HL-60/S4 treated with phorbol 12-myristate 13-acetate at 8.2 ng/mL for 4 days and 3 days (cell line): ENCODE measurements at regions not wholly inside any gene's neighbourhood (a gene's known extent, or its start where the extent isn't known, plus 50 kb on each side); places are given as distances from the start of the nearest gene placed in this dataset.
"Not testable (repeated sequence)": the region's sequence is repeated elsewhere in the genome, so short reads cannot be mapped to it uniquely, and the experiment has no call there.

Source experiments
- in situ Hi-C: fragments of 300-500 bp; cut with MboI; formaldehyde crosslinking; loops from 2 replicates; pipeline ENCODE4 v1.15.0; 2022; ENCODE audit warnings: low sequenced_read_pairs

DNA sequence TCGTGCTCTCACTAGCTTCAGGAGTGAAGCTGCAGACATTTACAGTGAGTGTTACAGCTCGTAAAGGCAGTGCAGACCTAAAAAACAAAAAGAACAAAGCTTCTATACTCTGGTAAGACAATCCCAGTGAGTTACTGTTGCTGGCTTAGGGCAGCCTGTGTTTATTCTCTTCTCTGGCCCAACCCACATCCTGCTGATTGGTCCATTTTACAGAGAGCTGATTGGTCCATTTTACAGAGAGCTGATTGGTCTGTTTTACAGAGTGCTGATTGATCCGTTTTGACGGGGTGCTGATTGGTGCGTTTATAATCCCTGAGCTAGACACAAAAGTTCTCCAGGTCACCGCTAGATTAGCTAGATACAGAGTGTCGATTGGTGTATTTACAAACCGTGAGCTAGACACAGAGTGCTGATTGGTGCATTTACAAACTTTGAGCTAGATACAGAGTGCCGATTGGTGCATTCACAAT, 158.0 kb downstream of the KLRB1 start:
- in situ Hi-C loops = not testable (repeated sequence)

DNA sequence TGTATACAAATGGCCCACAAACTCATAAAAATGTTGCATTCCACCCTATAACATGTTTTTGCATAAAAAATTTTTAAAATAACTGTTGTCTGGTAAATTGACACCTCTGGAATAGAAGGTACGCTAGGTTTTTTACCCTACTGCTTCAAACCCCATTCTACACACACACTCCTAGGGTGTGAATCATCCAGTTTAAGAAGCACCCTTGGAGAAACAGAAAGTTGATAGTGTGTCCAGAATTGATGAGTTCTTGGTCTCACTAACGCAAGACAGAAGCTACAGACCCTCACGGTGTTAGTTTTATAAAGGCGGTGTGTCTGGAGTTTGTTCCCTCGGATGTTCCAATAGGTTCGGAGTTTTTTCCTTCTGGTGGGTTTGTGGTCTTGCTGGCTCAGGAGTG, 158.5 kb downstream of the KLRB1 start:
- in situ Hi-C loops = no loop called here

DNA sequence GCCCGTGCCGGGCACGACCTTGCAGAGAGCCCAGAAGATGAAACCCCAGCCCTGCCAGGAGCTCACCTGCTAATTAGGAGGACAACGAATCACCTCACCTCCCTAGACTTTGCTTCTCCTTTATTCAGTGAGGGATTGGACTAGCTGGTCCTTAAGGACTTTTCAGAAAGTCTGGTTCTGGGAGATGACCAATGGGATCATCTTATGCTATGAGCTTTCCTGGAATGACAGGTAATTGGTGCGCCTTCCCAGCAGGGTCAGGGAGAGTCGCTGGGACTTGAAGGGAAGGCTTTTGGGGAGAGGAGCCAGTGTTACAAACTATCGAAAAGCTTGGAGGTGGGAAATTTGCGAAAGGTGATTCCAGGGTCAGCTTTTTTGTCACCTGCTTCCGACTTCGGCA, 159.1 kb downstream of the KLRB1 start:
- in situ Hi-C loops = not testable (repeated sequence)

DNA sequence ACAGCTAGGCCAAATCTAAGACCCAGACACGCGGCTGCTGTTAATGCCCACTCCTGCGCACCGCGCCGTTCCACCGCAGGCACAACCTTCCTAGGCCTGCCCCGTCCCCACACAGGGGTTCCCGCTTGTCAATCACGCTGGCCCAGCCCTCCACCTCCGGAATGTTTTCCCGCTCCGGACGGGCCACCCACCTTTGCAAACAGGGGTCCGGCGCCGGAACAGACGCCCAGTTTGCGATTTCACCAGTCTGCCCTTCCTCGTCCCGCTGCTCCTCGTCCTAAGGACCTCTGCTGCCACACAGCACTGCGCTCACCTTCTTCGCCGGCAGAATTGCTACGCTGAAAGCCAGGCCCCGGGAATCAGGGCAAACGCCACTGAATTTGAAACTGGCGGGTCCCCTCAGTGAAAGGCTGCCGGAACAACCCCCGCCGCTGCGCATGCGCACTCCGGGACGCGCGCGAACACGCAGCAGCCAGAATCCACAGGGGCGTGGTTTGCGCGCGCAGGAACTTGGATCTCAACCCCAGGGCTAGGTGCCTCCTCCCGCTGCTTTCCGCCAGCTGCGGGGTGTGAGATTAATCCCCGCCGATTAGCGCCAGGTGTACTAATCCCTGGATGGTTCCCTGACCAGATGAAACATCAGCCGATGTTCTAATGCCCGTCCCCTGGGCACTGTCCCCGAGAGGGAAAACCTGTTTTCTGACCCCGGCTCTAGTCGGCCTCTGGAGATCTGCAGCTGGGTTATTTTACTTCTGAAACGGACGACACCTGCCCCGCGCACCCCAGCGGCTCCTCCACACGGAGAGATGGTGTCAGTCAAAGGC, 159.7 kb downstream of the KLRB1 start:
- in situ Hi-C loops = not testable (repeated sequence)

DNA sequence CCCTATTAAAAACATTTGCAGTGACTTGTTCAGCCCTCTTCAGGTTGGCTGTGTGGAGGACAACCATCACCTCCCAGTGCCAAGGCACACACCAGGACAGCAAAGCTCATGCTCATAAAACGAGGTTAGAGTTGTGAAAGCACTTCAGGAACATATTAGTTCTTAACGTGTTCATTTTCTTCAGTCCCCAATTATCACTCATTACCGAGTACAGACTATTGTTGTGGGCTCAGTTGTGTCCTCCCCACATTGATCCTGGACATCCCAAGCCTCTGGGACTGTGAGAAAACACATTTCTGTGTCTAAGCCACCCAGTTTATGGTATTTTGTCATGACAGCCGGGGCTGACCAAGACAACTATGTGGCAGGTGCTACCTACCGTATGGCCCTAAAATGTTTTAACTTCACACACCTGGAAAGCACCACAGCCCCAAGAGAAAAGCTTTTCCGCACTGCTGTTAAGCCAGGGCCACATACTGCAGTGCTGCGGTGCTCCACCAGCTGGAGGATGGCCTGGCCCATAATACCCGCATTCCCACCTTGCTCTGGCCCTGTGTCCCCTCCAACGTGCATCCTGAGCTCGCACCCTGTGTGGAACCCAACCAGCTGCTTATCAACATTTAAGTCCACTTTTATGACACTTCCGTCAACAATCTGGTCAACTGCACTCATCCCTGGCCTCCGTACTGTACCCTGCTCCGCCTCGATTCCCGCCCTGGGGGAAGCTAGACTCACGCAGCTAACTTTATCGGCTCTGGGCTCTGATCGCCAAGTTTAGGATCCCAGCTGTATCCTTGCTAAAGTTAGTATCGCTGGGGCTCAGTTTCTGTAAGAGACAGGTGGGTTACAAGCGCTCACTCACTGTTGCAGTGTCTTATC, 160.6 kb downstream of the KLRB1 start:
- in situ Hi-C loops = not testable (repeated sequence)

DNA sequence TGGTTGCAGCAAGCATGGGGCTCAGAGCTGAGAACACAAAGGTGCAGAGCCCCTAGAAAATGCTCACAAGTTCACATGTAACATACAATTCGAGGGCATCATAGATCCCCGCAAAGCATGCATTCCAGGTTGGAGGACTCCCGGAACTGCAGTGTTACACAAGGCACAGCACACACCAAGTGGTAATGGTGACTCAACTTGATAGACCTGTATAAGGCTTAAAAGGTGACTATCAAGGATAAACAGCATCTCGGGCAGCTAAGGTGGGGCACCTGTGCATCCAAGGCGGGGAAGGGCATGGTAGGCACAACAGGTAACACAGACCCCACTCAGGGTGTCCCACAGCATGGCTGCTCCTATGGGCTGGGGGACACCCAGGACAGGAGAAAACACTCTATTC, 167.3 kb downstream of the KLRB1 start:
- in situ Hi-C loops = not testable (repeated sequence)

DNA sequence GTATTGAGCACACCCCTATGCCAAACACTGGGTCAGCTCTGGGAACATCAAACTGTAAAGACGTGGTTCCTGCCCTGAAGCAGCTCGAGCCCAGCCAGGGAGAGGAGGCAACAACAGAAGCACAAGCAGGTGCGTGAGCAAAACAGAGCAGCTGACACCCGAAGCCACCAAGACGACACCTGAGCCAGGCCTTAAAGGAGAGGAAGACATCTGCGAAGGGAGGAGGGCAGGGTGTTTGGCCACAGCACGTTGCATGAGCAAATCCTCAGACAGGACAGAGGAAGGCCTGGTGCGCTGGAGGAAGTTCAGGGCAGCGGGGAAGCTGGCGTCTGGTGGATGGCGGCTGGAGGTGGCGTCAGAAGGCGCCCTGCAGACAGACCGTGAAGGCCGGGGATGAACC, 172.0 kb downstream of the KLRB1 start:
- in situ Hi-C loops = not testable (repeated sequence)

DNA sequence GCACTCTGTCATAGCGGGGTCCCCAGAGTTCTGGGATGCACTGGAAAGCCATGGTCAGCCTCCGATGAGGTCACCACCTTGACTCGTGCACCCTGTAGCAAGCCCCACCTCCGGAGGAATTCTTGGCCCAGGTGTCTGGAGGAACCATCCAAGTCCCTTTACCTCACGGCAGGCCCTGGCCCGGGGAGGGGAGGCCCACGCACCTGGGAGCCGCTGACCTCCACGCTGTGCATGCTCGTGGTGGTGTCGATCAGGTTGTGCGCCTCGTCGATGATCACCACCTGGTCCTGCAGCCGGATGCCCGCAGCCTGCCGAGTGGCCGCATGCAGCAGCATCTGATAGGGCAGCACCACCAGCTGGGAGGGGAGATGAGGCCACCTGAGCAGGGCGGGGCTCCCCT, 177.3 kb downstream of the KLRB1 start:
- in situ Hi-C loops = not testable (repeated sequence)

DNA sequence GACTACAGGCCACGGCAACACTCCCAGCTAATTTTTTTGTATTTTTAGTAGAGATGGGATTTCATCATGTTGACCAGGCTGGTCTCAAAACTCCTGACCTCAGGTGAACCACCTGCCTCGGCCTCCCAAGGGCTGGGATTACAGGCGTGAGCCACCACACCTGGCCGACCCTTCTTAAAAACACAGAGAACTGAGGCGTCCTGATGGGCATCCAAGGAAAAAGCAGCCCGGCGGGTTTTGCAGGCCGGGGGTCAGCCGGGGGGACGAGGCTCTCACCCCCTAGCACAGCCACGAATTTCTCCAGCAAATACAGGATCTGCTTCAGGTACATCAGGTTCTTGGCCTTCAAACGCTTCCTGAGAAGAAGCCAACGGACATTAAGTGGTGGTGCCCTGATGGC, 178.9 kb downstream of the KLRB1 start:
- in situ Hi-C loops = not testable (repeated sequence)

DNA sequence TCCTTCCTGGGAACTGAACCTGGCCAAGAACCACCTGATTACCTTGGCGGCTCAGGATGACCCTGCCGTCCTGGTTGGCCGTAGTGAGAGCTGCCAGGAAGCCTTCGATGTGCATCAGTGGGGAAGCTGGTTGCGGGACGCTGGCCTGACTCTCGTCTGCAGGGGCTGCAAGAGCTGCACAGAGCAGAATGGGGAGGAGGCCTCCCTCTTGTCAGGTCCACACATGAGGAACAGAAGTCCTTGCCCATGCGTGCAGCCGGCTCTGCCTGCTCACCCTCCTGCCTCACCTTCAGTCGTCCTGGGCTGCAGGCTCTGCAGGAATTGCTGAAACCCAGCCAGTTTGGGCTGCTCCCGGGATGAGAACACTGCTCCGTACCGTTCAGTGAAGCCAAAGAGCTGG, 182.3 kb downstream of the KLRB1 start:
- in situ Hi-C loops = not testable (repeated sequence)

DNA sequence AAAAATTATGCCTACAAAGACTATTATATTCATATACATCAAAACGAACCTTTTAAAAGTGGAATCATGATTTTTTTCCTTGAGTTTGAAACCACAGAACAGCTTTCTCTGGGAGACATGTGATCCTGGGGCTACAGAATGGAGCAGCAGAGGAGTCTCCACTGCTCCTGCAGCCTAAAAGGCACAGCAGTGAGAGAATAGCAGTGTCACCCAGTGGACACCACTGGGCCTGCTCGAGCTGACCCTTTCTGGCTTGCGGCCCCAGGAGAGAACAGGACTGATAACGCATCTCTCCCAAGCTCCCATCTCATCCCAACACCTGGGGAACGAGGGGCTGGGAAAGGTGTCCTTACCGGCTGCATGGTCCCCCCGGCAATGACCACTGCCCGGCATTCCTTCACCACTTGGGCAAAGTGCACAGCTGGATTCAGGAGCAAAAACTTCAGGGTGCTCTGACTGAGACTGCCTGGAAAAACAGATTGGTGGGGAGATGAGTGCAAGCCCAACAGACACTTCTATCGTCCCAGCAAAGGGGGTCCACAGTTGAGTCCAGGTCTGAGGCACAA, 183.5 kb downstream of the KLRB1 start:
- in situ Hi-C loops = not testable (repeated sequence)

DNA sequence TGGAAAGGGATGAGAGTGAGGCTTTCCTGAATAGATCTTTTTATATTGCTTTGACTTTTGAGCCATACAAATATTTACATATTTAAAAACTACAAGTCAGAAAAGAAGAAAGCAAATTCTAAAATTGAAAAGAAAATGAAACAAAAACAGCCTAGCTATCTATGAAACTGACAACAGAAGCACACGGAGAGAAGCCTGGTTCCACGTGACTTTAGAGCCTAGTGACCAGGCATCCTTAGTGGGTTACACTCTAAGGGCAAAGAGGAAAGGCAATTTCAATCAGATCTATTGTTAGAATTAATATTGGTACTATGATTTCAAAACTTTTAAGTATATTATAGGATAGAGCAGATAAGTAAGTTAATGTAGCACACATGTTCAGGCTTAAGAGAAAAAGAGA, 185.0 kb downstream of the KLRB1 start:
- in situ Hi-C loops = not testable (repeated sequence)

DNA sequence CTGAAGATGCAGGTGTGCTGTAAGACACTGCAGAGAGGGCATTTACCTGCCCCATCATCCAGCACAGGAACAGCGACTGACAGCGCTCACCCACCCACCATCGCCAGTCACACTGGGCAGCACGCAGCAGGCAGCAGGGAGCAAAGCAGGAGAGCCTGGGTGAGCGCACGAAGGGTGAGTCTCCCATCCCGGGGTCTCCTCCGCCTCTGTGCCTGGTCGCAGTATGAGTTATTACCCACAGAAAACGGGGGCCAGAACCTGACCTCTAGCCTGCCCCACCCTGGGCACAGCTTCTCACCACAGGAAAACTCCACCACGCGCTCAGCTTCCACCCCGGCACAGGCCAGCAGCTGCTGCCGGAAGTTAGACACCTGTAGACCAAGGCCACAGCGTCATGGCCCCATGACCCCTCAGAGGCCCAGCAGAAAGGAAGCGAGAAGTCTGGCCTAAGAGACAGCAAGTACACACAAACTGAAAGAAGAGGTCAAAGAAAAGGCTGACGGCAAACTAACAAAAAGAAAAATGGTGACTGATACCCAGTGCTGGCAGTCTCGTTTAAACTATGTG, 186.1 kb downstream of the KLRB1 start:
- in situ Hi-C loops = not testable (repeated sequence)

DNA sequence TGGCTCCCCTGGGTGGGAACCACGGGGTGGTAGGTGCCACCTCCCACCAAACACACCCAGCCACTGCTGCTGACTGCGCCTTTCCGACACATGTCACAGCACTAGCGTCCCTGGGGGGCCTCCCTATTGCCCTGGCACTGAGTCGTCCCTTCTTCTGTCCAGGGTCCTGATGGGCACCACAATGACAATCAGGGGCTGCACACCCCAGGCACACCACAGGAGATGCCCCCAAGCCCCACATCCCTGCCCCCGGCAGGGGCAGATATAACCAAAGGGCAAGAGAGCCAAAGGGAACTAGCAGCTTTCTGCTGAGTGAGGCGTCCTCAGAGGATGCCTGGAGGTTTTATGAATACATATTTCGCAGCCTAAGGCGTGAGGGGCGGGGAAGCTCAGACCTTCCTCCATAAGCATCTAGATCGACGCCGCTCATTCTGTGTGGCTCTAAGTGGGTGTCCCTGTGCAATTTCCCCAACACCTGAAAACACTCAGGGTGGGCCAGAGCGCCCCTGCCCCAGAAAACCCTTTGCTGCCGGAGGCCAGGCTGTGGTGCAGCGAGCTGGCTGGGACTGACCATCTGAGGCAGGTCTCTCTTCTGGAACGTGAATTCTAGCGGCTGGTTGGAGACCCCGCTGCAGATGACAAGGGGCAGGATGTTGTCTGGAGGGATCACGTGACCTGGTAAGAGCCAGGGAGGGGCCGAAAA, 186.7 kb downstream of the KLRB1 start:
- in situ Hi-C loops = not testable (repeated sequence)

DNA sequence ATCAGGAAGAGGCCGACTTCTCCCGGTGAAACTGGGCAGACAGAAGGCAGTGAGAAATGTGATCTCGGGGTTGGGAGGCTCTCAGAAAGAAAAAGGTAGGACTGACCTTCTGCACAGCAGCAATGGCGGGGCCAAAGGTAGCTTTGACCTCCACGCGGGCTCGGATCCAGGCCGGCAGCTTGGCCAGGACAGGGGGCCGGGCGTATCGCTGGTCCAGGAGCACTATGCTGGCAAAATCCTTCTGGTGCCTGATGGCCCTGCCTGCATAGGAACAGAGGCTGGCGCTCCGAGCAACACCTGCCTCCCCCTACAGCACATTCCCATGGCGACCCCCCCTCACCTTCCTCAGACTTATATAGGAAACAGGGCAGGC, 189.1 kb downstream of the KLRB1 start:
- in situ Hi-C loops = not testable (repeated sequence)

DNA sequence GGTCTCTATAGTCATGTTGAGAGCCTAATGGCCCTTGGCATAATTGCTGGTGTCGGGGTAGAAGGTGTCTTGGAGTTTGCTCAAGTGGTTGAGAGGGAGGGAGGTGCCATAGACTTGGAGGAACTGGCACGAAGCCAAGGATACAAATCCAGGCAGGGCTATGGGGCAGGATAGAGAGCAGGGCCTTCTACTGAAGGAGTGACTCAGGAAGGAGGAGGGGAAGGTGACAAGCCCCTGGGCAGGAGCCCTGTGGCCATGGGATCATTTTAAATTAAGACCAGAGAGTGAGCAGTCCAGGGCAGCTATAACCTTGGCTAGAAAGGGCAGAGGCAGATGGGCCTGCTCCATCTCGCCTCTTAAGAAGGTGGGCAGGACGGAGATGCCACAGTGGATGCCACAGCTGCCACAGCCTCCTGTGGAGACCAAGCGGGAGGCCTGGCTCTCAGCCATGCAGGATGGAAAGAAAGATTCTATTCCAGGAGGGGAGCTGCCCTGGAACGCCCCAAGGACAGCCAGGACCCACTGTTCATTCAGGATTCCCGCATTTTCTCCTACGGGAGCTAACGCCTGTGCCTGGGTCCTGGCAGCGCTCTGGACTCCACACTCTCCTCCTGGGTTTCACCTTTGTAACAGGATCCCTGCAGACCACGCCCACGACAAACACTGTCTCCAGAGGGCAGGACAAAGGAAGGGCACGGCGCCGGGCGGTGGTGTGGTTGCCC, 189.6 kb downstream of the KLRB1 start:
- in situ Hi-C loops = not testable (repeated sequence)

DNA sequence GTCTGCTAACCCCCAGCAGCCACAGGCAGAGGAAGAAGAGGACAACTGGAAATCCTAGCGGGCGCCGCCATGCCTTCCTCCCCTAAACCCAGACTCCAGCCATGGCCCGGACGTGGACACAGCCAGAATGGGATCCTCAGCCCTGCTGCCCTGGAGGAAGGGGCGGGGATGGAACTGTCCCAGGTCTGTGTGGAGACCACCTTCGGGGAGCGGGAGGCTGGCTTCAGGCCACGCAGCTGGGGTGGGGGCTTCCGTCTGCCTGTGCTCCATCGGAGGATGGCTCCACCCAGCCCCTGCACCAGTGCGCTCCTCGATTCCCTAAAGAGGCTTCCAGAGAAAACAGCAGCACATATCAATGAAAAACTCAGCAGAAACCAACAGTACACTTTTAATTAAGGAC, 190.4 kb downstream of the KLRB1 start:
- in situ Hi-C loops = not testable (repeated sequence)

DNA sequence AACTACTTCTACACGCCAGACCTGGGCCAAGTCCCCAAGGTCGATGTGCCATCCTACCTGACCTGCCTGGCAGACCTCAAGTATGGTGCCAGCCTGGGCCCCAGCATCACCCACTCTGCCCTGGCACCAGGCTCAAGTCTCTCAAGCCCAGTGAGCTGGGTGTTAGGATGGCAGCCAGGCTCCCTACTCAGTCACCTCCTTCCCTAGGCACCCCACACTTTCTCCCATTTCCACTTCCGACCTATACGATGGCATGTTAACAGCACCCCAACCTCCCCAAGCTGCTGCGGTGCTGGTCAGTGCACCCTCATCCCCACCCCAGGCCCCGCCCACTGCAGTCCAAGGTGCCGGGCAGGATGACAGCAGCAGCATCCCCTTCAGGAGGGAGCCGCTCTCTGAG, 191.4 kb downstream of the KLRB1 start:
- in situ Hi-C loops = not testable (repeated sequence)

DNA sequence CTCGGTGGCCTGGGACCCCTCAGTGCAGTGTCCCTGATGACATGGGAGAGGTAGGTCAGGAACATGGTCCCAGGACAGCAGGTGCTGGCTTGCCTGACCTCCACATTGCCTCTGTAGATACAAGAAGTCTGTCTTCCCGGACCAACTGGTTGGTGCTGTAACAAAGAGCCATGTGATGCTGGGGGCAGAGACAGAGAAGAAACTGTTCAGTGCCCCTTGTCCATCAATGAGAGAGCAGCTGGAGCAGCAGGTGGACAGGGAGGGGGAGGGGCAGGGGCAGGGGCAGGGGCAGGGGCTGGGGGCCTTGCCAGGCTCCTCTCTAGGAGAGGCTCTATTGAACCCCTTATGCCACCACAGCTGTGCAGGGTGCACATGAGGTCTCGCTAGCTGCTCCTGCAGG, 191.8 kb downstream of the KLRB1 start:
- in situ Hi-C loops = not testable (repeated sequence)

DNA sequence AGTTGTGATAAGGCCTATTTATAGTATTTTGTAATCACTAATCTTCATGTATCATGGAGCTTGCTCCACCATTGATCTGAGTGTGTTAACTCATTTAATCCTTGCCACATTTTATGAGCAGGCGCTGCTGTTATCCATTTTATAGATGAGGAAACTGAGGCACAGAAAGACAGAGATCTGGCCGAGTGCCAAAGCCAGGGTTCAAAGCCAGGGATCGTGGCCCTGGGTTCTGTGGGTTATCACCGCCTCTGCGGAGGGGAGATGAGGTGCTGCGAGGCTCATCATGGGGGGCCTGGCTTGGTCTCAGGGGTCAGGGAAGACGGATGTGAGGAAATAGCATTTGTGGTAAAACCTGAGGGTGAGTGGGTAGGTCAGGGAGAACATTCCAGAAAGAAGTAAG, 193.9 kb downstream of the KLRB1 start:
- in situ Hi-C loops = not testable (repeated sequence)
